Nephron progenitor cell (in vitro differentiated cells): ENCODE measurements at regions not wholly inside any gene's neighbourhood (a gene's known extent, or its start where the extent isn't known, plus 50 kb on each side); places are given as distances from the start of the nearest gene placed in this dataset.

Experiments used
- DNase-seq: peaks from one replicate; pipeline ENCODE4 v3.0.0; 2021
- H3K27ac Mint-ChIP-seq: 2 replicates; pipeline ENCODE4 v1.8.0; 2021; ENCODE audit warnings: mild to moderate bottlenecking, moderate library complexity, mixed read lengths
- H3K27me3 Mint-ChIP-seq: 2 replicates; pipeline ENCODE4 v1.8.0; 2021; ENCODE audit warnings: mild to moderate bottlenecking, low read depth, mixed read lengths; ENCODE audit not compliant: poor library complexity
- H3K36me3 Mint-ChIP-seq: 2 replicates; pipeline ENCODE4 v1.8.0; 2021; ENCODE audit warnings: low read depth, mixed read lengths
- H3K4me1 Mint-ChIP-seq: 2 replicates; pipeline ENCODE4 v1.8.0; 2021; ENCODE audit warnings: mixed read lengths
- H3K4me3 Mint-ChIP-seq: 2 replicates; pipeline ENCODE4 v1.8.0; 2021; ENCODE audit warnings: mild to moderate bottlenecking, moderate library complexity, mixed read lengths
- H3K9me3 Mint-ChIP-seq: 2 replicates; pipeline ENCODE4 v1.8.0; 2021; ENCODE audit warnings: mild to moderate bottlenecking, moderate library complexity, mixed read lengths
- CTCF ChIP-seq: fragments of 200-600 bp; sonication (generic); IDR thresholded peaks from 2 replicates; pipeline ENCODE4 v1.5.0; 2021; ENCODE audit warnings: antibody characterized with exemption

- Mint-ChIP-seq H3K4me1 (no peaks in the 10 kb centered on the region), H3K27me3 (peaks cover under 1% of the 10 kb centered on the region), H3K27ac (no peak overlapping the region), H3K36me3 (peaks cover 4% of the 10 kb centered on the region), H3K4me3 (no peak overlapping the region), H3K9me3 (peaks cover 20% of the 10 kb centered on the region)
- DNase-seq, result no peak
- TF ChIP-seq CTCF, result no peak
These were observed 917.4 kb upstream of the ACO1 start for GRCh38 chr9:31467075-31467474.

- Mint-ChIP-seq H3K9me3 (peaks cover 14% of the 10 kb centered on the region), H3K36me3 (peaks cover 4% of the 10 kb centered on the region), H3K4me3 (no peak overlapping the region), H3K4me1 (no peaks in the 10 kb centered on the region), H3K27ac (no peak overlapping the region), H3K27me3 (peaks cover 4% of the 10 kb centered on the region)
- no peak for TF ChIP-seq CTCF
- no peak for DNase-seq
These were observed 914.4 kb upstream of the ACO1 start for GRCh38 chr9:31470051-31470450.

GRCh38 chr9:31471010-31471409, 913.4 kb upstream of the ACO1 start:
- H3K27me3 Mint-ChIP-seq, result peaks cover 4% of the 10 kb centered on the region
- H3K27ac Mint-ChIP-seq, result no peak overlapping the region
- H3K4me3 Mint-ChIP-seq, result no peak overlapping the region
- H3K9me3 Mint-ChIP-seq, result peaks cover 7% of the 10 kb centered on the region
- DNase-seq, result no peak
- TF ChIP-seq CTCF, result no peak
- peaks cover 4% of the 10 kb centered on the region for H3K36me3 Mint-ChIP-seq
- no peaks in the 10 kb centered on the region for H3K4me1 Mint-ChIP-seq

GRCh38 chr9:31486630-31487029, 897.8 kb upstream of the ACO1 start:
- Mint-ChIP-seq H3K27me3 (no peaks in the 10 kb centered on the region), H3K9me3 (no peaks in the 10 kb centered on the region), H3K4me1 (peaks cover 17% of the 10 kb centered on the region), H3K36me3 (no peaks in the 10 kb centered on the region), H3K27ac (no peak overlapping the region), H3K4me3 (no peak overlapping the region)
- TF ChIP-seq CTCF, result no peak
- DNase-seq, result no peak

GRCh38 chr9:31490551-31491106, 893.8 kb upstream of the ACO1 start:
- peaks cover 34% of the 10 kb centered on the region for H3K4me1 Mint-ChIP-seq
- DNase-seq, result no peak

More at GRCh38 chr9:31490551-31491106, 893.8 kb upstream of the ACO1 start:
- Mint-ChIP-seq H3K9me3 (peaks cover 2% of the 10 kb centered on the region), H3K27me3 (no peaks in the 10 kb centered on the region), H3K4me3 (no peak overlapping the region), H3K27ac (peak overlapping the region; percentile 25), H3K36me3 (peaks cover 3% of the 10 kb centered on the region)
- no peak for TF ChIP-seq CTCF
